ENCODE measurements at regions not wholly inside any gene's neighbourhood (a gene's known extent, or its start where the extent isn't known, plus 50 kb on each side); places are given as distances from the start of the nearest gene placed in this dataset.

DNA sequence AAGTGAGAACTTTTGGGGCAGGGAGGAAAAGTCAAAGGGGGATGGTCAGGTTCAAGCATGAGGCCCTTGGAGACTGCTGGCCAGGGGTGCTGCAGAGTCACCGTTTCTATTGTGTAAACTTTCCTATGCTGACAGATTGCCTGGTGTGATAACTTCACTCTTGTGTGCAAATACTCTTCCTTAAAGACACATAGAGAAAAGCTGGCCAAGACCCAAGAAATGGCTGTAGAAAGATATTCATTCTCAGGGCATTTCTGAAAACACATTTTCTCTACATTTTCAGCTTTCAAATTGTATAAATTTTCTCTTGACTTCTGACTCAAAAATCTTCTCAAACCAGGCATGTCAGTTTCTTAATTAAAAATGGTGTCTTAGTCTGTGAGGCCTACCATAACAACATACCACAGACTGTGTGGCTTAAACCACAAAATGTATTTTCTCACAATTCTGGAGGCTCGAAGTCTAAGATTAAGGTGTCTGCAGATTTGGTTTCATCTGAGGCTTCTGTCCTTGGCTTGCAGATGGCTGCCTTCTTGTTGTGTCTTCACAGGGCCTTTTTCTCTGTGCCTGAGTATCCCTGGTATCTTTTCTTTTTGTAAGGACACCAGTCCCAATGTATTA, 304.5 kb downstream of the KCNRG start:
- TF ChIP-seq GATA3 (IDR thresholded peaks at IDR 0.05; ENCODE audit: low read depth, low read length) (no peak), GATA2 (IDR thresholded peaks at IDR 0.05; ENCODE audit: low read depth, low read length) (no peak)

DNA sequence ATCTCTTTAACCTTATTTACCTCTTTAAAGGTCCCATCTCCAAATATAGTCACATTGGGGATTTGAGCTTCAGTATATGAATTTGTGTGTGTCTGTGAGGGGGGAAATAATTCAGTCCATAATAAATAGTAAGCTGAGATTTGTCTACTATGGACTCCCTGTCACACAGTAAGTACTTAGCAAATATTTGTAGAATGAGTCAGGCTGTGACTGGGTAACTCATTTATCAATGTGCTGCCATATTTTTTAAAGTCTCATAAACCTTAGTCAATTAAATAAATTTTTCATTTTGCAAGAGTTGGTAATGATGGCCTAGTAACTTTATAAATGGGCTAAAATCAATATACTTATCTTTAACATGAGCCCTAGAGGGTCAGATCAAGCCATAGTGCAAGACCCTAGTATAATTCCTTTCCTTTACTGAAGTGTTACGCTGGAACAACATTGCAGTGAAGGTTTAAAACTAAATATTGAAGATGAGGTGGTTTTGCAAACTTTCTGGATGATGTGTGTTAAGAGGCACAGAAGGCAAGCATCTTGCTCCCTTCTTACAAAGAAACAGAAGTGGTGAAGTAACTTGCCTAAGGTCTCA, 305.1 kb downstream of the KCNRG start:
- TF ChIP-seq GATA3 (IDR thresholded peaks at IDR 0.05; ENCODE audit: low read depth, low read length) (no peak), GATA2 (IDR thresholded peaks at IDR 0.05; ENCODE audit: low read depth, low read length) (no peak)

DNA sequence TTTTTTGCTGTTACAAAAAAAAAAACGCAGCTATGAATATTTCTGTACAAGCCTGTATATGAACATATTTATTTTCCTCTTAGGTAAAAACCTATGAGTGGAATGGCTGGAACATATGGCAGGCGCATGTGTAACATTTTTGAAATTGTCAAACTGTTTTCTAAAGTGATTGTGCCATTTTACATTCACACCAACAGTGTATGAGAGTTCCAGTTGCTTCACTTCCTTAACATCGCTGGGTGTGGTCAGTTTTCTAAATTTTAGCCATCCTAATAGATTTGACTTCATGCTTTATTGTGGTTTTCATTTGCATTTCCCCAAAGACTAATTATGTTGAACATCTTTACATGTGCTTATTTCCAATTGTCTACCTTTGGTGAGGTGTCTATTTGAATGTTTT, 306.8 kb downstream of the KCNRG start:
- TF ChIP-seq GATA2 (IDR thresholded peaks at IDR 0.05; ENCODE audit: low read depth, low read length) (no peak), GATA3 (IDR thresholded peaks at IDR 0.05; ENCODE audit: low read depth, low read length) (no peak)

DNA sequence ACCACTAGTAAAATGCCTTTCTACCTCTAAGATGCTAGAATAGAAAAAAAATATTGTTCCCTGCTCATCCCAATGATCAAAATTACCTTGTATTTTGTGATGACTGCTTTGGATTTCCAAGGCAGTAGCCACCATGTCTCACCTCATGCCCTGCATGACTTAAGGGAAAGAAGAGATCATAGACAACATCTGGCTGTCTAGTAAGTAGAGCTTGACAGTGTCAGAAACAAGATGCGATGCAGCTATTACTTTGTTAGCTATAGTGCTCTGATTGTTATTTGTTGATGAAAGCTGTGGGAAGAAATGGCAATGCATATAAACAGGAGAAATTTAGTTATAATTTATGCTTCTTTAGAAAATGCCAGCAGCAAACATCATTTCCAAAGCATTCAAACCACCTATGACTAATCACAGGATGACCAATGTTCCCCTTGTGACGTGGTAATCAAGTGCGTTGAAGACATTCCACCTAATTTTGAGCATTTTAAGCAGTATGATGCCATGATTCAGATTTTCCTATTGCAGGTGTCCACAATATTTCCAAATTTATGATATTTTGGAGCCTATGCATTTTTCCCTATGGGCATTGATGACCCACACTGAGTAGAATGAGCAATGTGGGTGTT, 308.3 kb downstream of the KCNRG start:
- TF ChIP-seq GATA3 (IDR thresholded peaks at IDR 0.05; ENCODE audit: low read depth, low read length), result no peak
- TF ChIP-seq GATA2 (IDR thresholded peaks at IDR 0.05; ENCODE audit: low read depth, low read length), result no peak

DNA sequence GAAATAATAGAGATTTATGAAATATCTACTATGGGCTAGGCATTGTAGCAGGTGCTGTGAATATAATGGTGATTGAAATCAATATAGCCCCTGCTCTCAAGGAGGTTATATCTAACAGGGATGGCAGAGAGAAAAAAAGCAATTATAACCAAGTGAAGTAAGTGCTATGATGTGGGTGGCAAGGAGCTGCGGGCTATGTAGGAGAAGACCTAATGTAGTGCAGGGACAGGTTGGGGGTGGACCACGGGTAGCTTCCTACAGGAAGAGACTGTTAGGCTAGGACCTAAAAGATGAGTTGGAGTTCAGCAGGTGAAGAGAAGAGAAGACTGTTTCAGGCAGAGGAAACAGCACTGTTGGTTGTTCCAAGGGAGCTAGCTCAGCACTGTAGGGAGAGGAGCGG, 311.0 kb downstream of the KCNRG start:
- TF ChIP-seq GATA2 (IDR thresholded peaks at IDR 0.05; ENCODE audit: low read depth, low read length) (no peak), GATA3 (IDR thresholded peaks at IDR 0.05; ENCODE audit: low read depth, low read length) (no peak)

DNA sequence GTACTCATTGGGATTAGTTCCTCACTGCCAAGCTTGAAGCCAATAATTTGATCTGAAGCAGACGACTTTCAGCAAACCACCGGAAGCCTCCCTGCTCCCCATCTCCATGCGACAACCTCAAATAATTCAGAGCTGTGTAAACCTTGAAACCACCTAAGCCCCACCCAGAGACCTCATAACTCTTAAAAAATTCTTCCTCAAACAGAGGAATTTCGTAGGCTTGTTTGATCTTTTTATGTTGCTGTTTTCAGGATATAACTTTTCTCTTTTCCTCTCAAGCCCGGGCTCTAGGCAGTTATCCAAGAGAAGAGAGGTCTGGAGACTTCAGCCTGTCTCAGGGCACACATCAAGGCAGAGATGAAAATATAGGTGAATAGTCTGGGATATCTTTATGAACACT, 311.6 kb downstream of the KCNRG start:
- TF ChIP-seq GATA3 (IDR thresholded peaks at IDR 0.05; ENCODE audit: low read depth, low read length) (no peak), GATA2 (IDR thresholded peaks at IDR 0.05; ENCODE audit: low read depth, low read length) (no peak)

DNA sequence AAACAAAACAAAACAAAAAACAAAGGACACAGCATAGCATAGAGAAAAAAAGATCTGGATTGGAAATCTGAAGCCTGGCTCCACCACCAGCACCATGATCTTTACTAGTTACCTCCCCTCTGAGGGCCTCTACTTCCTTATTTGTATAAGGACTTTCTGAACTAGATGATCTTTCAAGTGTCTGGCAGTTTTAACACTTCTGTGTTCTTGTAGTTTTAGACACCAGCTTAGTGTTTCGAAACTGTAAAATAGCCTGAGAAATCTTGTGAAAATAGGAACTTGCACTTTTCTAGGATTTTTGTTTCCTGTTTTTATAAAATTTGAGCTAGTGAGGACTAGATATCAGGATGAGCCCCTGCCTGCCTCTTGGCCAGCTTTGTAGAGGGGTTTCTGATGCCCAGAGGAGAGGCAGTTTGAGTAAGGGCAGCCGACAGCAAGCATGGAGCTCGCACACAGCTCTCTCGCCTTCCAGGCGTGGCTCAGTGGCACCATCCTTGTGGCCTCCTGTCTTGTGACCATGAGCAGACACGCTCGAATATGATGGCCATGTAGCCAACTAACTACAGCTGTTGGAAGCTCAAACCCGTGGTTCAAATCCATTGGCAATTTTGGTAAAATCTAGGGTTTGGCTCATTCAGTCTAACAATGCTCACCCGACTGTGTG, 319.0 kb downstream of the KCNRG start:
- TF ChIP-seq GATA2 (IDR thresholded peaks at IDR 0.05; ENCODE audit: low read depth, low read length), result no peak
- no peak for TF ChIP-seq GATA3 (IDR thresholded peaks at IDR 0.05; ENCODE audit: low read depth, low read length)

DNA sequence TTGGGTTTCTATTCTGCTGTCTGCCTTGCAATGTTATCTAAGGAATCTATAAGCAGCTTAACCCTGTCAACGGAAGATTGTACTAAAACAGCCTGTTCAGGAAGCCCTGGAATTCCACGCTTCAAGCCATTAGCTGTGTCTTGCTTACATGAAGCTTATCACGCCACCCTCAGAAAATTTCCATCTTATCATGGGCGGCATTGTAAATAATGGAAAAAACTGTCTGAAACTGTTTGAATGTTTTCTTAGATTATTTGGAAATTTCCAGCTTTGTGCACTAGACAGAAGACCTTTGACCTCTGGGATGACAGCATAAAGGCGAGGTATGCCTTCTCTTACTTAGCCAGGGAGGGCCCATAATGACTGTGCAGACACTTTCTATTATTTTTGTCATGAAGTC, 319.7 kb downstream of the KCNRG start:
- TF ChIP-seq GATA3 (IDR thresholded peaks at IDR 0.05; ENCODE audit: low read depth, low read length) (no peak), GATA2 (IDR thresholded peaks at IDR 0.05; ENCODE audit: low read depth, low read length) (no peak)

DNA sequence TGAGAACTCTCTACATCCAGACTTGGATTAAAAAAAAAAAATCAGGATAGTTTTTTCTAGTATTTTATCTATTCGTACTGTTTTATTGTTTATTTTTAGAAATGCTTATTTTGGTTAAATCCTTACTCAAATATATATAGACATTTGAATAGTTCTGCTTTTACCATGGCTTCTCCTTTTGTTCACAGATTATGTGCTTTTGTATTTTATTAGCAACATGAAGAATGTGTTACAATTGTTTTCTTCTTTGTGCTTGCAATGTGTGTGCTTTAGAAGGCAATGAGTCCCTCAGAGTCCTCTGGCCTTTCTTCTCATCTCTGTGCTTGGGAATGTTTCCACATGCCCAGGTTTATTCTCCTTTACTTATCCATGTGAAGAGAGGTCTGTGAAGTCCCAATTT, 324.0 kb downstream of the KCNRG start:
- TF ChIP-seq GATA3 (IDR thresholded peaks at IDR 0.05; ENCODE audit: low read depth, low read length) (no peak), GATA2 (IDR thresholded peaks at IDR 0.05; ENCODE audit: low read depth, low read length) (no peak)

DNA sequence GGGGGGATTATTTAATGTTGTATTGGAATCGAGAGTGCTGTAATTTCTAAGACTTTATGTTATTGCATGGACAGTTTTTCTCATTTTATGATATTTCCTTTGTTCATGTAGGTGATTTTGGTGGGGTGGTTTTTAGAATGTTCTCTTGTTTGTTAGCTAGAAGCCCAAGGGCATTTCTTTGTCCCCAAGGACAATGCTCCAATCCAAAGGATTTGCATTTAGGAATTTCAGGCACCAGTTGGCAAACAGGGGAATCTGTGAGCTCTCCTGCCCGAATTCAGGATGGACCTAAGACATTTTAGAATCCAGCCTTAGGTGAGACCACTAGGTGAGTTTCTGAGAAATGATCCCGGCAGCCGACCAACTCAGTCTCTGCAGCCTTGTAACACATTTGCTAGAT, 324.9 kb downstream of the KCNRG start:
- TF ChIP-seq GATA3 (IDR thresholded peaks at IDR 0.05; ENCODE audit: low read depth, low read length) (no peak), GATA2 (IDR thresholded peaks at IDR 0.05; ENCODE audit: low read depth, low read length) (no peak)

DNA sequence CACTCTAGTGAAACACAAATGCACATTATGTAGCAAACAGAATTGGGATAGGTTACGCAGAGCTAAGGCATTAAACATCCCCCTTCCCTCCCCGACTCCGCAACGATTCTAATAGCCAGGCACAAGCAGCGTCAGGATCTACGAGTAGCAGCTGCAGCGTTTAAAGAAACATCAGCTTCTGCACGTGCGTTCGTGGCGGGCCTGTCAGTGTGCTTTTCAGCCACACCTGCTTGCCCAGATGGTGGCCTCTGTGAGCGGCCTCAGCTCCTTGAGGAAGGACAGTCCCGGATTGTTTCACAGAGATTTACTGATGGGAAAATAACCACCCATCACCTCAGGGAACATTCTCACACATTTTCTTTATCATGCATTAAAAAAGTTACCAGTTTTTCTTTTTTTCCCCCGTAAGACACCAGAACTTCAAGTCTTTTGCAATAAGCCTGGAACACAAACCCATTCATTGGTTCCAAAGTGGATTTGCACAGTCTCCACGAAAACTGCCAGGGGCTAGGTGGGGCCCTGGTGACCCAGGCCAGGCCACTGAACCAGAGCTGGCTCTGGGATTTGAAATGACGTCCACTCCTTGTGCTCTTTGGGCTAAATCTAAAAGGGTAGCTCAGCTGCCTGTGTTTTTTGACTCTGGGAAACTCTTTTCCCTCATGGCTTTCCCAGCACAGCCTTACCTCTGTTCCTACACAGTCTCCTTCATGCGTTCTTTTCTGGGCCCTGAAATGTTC, 325.5 kb downstream of the KCNRG start:
- TF ChIP-seq GATA3 (IDR thresholded peaks at IDR 0.05; ENCODE audit: low read depth, low read length) (no peak), GATA2 (IDR thresholded peaks at IDR 0.05; ENCODE audit: low read depth, low read length) (no peak)

DNA sequence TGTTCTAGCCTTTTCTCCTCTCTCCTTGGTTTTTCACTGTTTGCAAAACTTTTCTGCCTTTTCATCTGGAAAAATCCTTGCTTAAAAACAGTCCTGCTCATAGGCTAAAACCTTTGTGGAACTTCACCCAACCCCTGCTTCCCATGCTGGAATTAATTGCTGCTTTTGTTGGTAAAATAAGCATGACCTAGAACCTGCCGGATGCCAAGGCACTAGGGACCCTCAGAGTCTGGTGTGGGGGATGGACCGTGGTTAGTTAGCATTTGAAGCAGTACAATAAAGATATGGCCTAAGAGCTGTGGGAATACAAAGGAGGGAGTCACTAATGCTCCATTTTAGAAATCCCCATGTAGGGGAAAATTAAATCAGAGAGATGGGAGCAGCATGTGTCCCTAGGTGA, 326.3 kb downstream of the KCNRG start:
- TF ChIP-seq GATA3 (IDR thresholded peaks at IDR 0.05; ENCODE audit: low read depth, low read length) (no peak), GATA2 (IDR thresholded peaks at IDR 0.05; ENCODE audit: low read depth, low read length) (no peak)

DNA sequence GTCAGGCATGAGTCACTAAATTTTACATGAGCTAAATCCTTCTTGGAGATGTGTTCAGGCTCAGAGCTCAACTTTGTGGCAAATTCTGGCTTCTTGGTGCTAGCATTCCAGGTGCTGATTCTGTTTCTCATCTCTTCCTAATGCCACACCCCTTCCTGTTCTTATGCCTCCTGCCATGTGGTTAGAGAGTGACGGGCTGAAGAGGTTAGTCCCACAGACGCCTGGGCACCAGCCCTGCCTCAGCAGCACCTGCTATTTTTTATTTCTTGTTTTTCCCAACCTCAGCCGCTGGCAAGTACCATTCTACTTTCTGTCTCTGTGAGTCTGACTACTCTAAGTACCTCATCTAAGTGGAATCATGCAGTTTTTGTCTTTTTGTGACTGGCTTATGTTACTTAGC, 329.5 kb downstream of the KCNRG start:
- TF ChIP-seq GATA2 (IDR thresholded peaks at IDR 0.05; ENCODE audit: low read depth, low read length) (no peak), GATA3 (IDR thresholded peaks at IDR 0.05; ENCODE audit: low read depth, low read length) (no peak)

DNA sequence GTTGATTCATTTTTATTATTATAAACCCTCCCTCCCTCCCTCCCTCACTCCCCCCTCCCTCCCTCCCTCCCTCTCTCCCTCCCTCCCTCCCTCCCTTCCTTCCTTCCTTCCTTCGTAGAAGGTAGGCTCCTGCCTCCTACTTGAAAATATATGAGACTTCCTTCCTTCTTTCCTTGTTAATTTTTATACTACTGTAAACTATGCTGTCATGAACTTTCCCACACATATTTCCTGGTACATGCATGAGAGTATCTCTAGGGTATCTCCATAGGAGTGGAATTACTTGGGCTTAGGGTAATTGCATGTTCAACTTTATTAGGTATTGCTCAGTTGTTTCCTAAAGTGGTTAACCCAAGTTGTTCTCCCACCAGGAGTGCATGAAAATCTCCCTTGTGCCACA, 330.6 kb downstream of the KCNRG start:
- TF ChIP-seq GATA2 (IDR thresholded peaks at IDR 0.05; ENCODE audit: low read depth, low read length) (no peak), GATA3 (IDR thresholded peaks at IDR 0.05; ENCODE audit: low read depth, low read length) (no peak)

All from SH-SY5Y (cell line).